GM06990 (cell line): ENCODE measurements at regions not wholly inside any gene's neighbourhood (a gene's known extent, or its start where the extent isn't known, plus 50 kb on each side); places are given as distances from the start of the nearest gene placed in this dataset.

Experiments
- DNase-seq: peaks from one replicate; pipeline ENCODE4 v3.0.0-alpha.2; 2011; ENCODE audit not compliant: insufficient read length; ENCODE audit errors: extremely low read depth
- H3K27me3 ChIP-seq: replicated peaks from 2 replicates; pipeline ENCODE4 v1.6.0; 2011; ENCODE audit warnings: low read length; ENCODE audit not compliant: control insufficient read depth, insufficient read depth
- H3K36me3 ChIP-seq: 2 replicates; pipeline ENCODE4 v1.5.1; 2011; ENCODE audit warnings: low read length; ENCODE audit not compliant: control insufficient read depth, insufficient read depth
- H3K4me3 ChIP-seq: replicated peaks from 2 replicates; pipeline ENCODE4 v1.5.1; 2011; ENCODE audit warnings: low read depth, mild to moderate bottlenecking, control low read depth, low read length
- CTCF ChIP-seq: IDR thresholded peaks from 2 replicates; pipeline ENCODE4 v1.5.1; 2011; ENCODE audit warnings: low read length, control low read depth, mild to moderate bottlenecking, inconsistent platforms; ENCODE audit not compliant: insufficient read depth, poor library complexity, severe bottlenecking

- Histone ChIP-seq H3K36me3 (no peaks in the 10 kb centered on the region), H3K27me3 (no peaks in the 10 kb centered on the region), H3K4me3 (no peak overlapping the region)
- DNase-seq, result no peak
- TF ChIP-seq CTCF, result no peak
Measured at GRCh38 chr4:133868856-133869255, 332.7 kb downstream of the PABPC4L start.

- no peak overlapping the region for H3K4me3 ChIP-seq
- H3K36me3 ChIP-seq, result no peaks in the 10 kb centered on the region
- H3K27me3 ChIP-seq, result no peaks in the 10 kb centered on the region
- TF ChIP-seq CTCF, result no peak
- DNase-seq, result no peak
Measured at GRCh38 chr4:133866328-133866699, 335.3 kb downstream of the PABPC4L start.

DNA sequence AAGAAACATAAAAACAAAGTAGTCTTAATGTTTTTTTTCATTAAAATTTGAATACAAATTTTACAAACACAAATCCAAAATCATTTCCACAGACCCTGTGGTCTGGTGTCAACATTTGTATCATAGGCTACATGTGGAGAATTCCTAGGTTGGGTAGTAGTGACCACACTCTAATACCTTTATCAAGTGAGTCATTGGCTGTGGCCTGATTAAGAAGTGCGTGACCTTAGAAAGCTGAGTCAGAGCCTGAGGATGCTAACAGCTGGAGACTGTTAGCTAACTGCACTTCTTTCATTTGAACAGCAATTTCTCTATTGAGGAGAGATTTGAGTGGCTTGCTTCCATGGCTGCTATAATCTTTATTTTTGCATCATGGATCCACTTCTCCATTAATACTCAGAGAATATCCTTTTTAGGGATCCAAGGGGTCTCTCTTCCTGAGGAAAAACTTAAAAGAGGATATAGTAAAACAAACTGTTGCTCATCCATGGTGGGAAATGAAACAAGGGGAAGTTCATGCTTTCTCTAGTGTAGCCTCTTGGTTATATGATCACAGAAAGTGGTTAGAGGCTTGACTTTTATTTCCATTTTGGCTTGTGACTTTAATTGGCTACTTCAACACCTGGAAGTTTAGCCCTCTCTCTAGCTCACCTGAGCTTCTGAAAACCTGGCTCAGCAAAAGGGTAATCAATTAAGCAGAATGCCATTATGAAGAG, 335.8 kb downstream of the PABPC4L start:
- DNase-seq, result no peak
- no peak for TF ChIP-seq CTCF
- no peaks in the 10 kb centered on the region for H3K36me3 ChIP-seq
- H3K4me3 ChIP-seq, result no peak overlapping the region
- no peaks in the 10 kb centered on the region for H3K27me3 ChIP-seq

- Histone ChIP-seq H3K4me3 (no peak overlapping the region), H3K36me3 (no peaks in the 10 kb centered on the region), H3K27me3 (no peaks in the 10 kb centered on the region)
- no peak for TF ChIP-seq CTCF
- no peak for DNase-seq
Measured at GRCh38 chr4:133863153-133863552, 338.4 kb downstream of the PABPC4L start.

- DNase-seq, result no peak
- TF ChIP-seq CTCF, result no peak
- no peaks in the 10 kb centered on the region for H3K36me3 ChIP-seq
- H3K27me3 ChIP-seq, result no peaks in the 10 kb centered on the region
- no peak overlapping the region for H3K4me3 ChIP-seq
Measured at GRCh38 chr4:133856731-133857355, 344.7 kb downstream of the PABPC4L start.
